ENCODE measurements at regions not wholly inside any gene's neighbourhood (a gene's known extent, or its start where the extent isn't known, plus 50 kb on each side); places are given as distances from the start of the nearest gene placed in this dataset.
"Not testable (repeated sequence)": the region's sequence is repeated elsewhere in the genome, so short reads cannot be mapped to it uniquely, and the experiment has no call there.

DNA sequence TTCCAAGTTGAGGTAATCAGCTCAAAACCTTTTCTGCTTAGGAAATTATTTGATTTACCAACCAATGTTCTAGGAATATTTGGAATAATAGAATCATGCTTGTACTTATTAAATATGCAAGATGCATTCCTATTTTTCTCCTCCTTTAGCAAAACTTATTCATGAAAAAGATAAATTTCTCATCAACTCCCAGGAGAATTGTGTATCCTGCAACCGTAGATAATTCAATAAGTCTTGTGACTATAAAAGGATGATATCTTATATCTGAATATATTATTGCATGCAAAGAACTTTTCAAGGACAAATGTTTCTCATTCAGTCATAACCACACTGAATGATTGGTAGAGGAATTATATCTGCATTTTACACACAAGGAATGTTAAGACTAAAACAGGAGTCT, 84.9 kb upstream of the CCNG1 start:
- H3K9me3 ChIP-seq, result no peaks in the 10 kb centered on the region
- H3K4me3 ChIP-seq, result no peak overlapping the region
- no peak overlapping the region for H3K27ac ChIP-seq
- no peaks in the 10 kb centered on the region for H3K4me1 ChIP-seq
- H3K36me3 ChIP-seq, result no peaks in the 10 kb centered on the region
- TF ChIP-seq POLR2A (IDR thresholded peaks at IDR 0.05), result no peak
- no peak for TF ChIP-seq CTCF (IDR thresholded peaks at IDR 0.05)
- no peaks in the 10 kb centered on the region for H3K27me3 ChIP-seq
- no peak for DNase-seq

DNA sequence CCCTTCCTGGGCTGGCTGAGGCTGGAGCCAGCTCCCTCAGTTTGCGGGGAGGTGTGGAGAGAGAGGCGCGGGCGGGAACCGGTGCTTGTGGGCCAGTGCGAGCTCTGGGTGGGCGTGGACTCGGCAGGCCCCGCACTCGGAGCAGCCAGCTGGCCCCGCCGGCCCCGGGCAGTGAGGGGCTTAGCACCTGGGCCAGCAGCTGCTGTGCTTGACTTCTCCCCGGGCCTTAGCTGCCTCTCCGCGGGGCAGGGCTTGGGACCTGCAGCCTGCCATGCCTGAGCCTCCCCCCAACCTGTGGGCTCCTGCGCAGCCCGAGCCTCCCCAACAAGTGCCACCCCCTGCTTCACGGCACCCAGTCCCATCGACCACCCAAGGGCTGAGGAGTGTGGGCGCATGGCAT, 81.6 kb upstream of the CCNG1 start:
- not testable (repeated sequence) for H3K4me3 ChIP-seq, H3K4me1 ChIP-seq, DNase-seq, H3K9me3 ChIP-seq, H3K36me3 ChIP-seq, H3K27ac ChIP-seq, H3K27me3 ChIP-seq

DNA sequence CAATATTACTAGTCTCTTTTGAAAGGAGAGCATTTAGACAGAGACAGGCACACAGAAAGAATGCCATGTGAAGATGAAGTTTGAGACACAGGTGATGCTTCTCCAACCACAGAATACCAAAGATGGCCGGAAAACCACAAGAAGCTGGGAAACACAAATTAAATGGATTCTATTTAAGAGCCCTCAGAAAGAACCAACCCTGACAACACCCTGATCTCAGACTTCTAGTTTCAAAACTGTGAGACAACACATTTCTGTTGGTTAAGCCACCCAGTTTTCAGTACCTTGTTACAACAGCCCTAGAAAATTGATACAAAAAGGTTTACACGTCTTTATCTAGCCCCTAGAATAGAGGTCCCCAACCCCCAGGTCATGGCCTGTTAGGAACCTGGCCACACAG, 79.8 kb upstream of the CCNG1 start:
- Histone ChIP-seq H3K4me3 (no peak overlapping the region), H3K9me3 (no peaks in the 10 kb centered on the region), H3K27ac (no peak overlapping the region), H3K36me3 (no peaks in the 10 kb centered on the region), H3K27me3 (no peaks in the 10 kb centered on the region), H3K4me1 (no peaks in the 10 kb centered on the region)
- TF ChIP-seq POLR2A (IDR thresholded peaks at IDR 0.05), result no peak
- TF ChIP-seq CTCF (IDR thresholded peaks at IDR 0.05), result no peak
- DNase-seq, result no peak

DNA sequence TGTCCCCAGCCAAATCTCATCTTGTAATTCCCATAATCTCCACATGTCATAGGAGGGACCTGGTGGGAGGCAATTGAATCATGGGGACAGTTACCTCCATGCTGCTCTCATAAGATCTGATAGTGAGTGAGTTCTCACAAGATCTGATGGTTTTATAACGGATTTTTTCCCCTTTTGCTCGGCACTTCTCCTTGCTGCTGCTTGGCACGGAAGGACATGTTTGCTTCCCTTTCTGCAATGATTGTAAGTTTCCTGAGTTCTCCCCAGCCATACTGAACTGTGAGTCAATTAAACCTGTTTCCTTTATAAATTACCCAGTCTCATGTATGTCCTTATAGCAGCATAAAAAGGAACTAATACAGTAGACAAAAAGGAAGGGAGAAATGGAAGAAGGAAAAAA, 76.7 kb upstream of the CCNG1 start:
- Histone ChIP-seq H3K36me3 (no peaks in the 10 kb centered on the region), H3K4me1 (no peaks in the 10 kb centered on the region), H3K9me3 (no peaks in the 10 kb centered on the region), H3K27me3 (no peaks in the 10 kb centered on the region), H3K4me3 (no peak overlapping the region), H3K27ac (no peak overlapping the region)
- TF ChIP-seq POLR2A (IDR thresholded peaks at IDR 0.05), result no peak
- no peak for TF ChIP-seq CTCF (IDR thresholded peaks at IDR 0.05)
- no peak for DNase-seq

DNA sequence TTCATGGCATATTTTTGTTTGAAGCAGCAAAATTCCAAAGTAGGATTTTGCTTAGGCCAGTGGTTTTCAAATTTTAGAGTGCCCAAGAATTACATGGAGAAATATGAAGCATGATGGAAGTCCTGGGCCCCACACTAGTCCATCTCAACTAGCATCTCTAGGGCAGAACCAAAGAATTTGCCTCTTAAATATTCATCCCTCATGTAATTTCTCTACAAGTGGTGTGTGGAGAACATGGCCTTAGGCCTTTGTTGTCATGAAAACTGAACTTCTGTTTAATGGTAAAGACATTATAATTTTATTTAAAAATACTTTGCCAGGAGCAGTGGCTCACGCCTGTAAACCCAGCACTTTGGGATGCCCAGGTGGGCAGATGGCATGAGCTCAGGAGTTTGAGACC, 75.9 kb upstream of the CCNG1 start:
- H3K27ac ChIP-seq, result no peak overlapping the region
- H3K9me3 ChIP-seq, result no peaks in the 10 kb centered on the region
- H3K4me1 ChIP-seq, result no peaks in the 10 kb centered on the region
- no peak overlapping the region for H3K4me3 ChIP-seq
- no peaks in the 10 kb centered on the region for H3K27me3 ChIP-seq
- DNase-seq, result no peak
- TF ChIP-seq CTCF (IDR thresholded peaks at IDR 0.05) (no peak), POLR2A (IDR thresholded peaks at IDR 0.05) (no peak)
- H3K36me3 ChIP-seq, result no peaks in the 10 kb centered on the region

DNA sequence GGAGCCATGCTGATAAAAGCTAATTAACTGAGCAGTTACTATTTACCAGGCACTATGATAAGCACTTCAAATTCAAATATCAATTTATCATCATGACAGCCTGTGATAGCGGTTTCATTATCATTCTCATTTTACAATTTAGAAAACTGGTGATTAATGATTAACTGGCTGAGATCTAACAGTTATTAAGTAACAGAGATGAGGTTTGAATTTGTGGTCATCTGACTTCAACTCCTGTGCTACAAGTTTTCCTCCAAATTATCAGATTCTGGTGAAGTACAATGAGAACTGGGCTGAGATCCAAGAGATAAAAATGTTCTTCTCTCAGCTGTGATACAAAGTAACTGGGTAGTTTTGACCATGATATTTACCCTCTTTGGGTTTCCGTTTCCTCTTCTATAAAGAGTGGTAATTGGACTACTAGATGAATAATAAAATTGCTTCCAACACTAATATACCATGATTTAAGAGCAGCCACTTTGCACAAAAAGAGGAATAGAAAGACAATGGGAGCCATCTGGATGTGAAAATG, 74.5 kb upstream of the CCNG1 start:
- no peaks in the 10 kb centered on the region for H3K36me3 ChIP-seq
- no peak for TF ChIP-seq POLR2A (IDR thresholded peaks at IDR 0.05)
- no peak overlapping the region for H3K27ac ChIP-seq
- no peak for DNase-seq
- no peaks in the 10 kb centered on the region for H3K4me1 ChIP-seq
- no peak overlapping the region for H3K4me3 ChIP-seq
- no peaks in the 10 kb centered on the region for H3K27me3 ChIP-seq
- no peaks in the 10 kb centered on the region for H3K9me3 ChIP-seq

DNA sequence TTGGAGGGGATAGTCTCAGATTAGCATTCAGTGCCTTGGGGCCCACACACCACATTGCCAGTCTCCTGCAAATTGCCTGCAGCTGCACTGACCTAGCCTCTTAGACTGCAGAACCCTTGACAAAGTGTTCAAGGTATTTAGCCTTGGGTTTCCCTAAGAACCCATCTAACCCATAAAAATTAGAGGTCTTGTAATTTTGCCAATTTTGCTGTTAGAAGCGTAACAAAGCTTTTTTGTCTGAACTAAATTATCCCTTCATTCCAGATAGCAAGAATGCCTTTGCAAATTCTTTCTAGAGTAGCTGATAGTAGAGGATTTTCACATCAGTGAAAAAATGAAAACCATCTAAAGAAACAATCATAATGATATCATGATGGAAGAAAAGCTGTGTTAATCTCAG, 74.0 kb upstream of the CCNG1 start:
- H3K27me3 ChIP-seq, result no peaks in the 10 kb centered on the region
- no peak overlapping the region for H3K27ac ChIP-seq
- TF ChIP-seq CTCF (IDR thresholded peaks at IDR 0.05), result no peak
- TF ChIP-seq POLR2A (IDR thresholded peaks at IDR 0.05), result no peak
- H3K4me1 ChIP-seq, result no peaks in the 10 kb centered on the region
- no peaks in the 10 kb centered on the region for H3K9me3 ChIP-seq
- no peak for DNase-seq
- no peaks in the 10 kb centered on the region for H3K36me3 ChIP-seq
- no peak overlapping the region for H3K4me3 ChIP-seq
